NCI-H2171 (cell line): ENCODE measurements at regions not wholly inside any gene's neighbourhood (a gene's known extent, or its start where the extent isn't known, plus 50 kb on each side); places are given as distances from the start of the nearest gene placed in this dataset.

ENCODE experiments used
- DNase-seq: peaks from one replicate; lab custom pipeline; 2025; lab: John Stamatoyannopoulos, UW

DNA sequence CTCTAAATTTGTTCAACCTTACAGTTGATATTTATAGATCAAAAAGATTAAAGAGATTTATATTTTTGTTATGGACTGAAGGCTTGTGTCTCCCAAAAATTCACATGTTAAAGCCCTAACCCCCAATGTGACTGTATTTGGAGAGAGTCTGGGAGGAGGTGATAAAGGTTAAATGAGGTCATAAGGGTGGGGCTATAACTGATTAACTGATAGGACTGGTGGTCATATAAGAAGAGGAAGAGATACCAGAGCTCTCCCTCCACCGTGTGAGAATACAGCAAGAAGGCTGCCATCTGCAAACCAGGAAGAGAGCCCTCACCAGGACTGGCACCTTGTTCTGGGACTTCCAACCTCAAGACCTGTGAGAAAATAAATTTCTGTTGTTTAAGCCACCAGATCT, 264.3 kb downstream of the ENC1 start:
- no peak for DNase-seq

DNA sequence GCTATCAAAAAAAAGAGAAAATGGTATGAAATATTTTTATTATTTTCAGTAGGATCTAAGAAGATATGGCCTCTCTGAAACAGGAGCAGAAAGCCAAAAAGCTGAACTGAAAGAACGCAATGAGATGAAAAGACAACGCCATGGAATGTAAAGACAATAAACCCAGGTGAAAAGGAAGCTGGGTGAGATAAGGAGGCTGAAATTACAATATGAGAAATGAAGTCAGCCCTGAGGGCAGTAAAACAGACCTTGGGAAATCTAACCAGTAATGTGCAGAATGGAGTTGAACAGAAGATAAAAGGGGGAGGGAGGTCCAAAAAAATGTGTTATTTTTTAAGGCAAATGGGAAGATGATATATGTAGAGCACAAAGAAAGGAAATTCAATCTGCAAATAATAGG, 265.3 kb downstream of the ENC1 start:
- no peak for DNase-seq

DNA sequence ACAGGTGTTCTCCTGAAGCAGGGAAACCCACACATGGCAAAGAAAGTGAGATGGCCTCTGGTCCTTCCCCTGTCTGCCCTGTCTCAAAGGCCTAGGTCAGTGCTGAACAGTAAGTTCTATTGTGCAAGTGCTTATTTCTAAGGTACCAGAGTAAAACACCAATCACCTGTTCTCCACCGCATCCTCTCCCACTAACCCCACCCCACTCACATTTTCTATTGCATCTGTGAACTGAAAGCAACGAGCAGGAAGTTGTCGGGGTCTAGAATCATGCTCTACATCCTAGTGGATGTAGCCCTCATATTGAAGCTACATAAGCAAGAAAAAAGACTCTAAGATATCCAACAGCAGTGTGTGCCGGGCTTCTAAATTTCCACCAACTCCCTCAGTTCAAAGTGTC, 265.9 kb downstream of the ENC1 start:
- DNase-seq, result no peak

DNA sequence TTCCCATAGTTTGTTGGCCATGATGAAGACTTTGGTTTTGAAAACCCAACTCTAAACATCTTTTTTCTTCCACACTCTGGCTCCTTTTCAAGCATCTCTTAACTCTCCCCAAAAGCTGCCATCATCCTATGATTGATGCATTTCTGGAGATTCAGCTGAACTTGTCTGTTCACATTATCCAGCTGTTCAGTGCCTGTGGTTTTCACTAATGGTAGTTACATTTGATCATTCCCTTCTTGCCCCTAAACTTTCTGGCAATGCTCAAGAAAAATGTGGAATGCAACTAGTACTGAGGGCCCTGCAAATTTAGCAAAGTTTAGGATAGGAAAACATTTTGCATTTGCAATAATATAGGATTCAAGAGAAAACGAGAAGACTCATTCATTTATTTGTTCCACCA, 267.5 kb downstream of the ENC1 start:
- no peak for DNase-seq

DNA sequence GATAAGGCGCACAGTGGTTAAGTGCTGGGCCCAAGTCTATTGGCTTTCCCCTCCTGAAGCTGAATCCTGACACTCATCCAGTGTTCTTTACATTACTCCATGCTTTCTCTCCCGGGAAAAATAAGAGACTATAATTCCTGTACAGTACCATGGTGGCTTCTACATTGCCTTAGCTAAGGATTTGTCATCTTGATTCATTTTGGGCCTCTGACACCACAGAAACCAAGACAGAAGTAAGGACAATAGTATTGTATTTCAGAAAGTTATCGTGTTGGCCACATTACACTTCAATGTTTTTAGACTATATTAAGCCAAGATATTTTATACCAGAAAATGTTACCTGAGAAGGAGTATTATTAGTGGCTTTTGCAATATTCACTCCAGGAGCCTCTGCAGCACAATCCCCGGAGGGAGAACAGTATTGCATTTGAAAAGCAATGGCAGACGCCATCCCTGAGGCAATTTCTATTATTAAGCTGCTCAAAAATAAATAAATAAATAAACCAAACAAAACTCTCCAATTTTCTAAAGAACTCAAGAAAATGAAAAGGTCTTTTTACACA, 267.9 kb downstream of the ENC1 start:
- no peak for DNase-seq

DNA sequence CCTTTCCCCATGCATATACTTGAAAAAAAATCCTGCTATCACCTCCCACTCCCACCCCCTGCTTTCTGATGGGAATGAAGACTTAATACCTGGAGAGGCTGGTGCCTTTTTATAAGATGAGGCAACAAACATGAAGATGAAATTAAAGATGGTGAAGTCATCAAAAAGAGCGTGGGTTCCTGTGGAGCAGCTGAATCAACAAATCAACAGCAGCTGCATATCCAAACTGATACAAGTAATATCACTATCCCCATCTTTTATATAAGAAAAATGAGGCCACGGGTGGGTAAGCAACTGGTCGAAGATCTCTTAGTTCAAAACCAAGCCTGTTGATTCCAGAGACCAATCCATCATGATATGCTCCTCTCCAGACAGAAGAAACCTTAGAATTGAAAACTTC, 268.5 kb downstream of the ENC1 start:
- DNase-seq, result no peak

DNA sequence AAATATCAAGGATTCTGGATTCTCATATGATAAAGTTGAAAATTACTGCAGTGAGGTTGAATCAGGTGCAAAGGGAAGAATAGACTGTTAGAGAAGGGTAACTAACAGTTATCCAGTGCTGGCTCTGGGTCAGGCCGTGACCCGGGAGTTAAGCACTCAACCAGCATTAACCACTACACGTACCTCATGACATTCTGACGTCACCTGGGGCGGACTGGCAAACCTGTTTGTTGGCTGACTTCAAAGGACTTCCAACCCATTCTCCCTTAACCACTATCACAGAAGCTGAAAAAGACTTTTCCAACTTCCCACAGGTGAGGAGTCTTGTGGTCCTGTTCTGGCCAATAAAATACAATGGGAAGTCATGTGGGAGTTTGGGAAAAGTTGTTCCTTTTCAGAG, 268.9 kb downstream of the ENC1 start:
- no peak for DNase-seq

DNA sequence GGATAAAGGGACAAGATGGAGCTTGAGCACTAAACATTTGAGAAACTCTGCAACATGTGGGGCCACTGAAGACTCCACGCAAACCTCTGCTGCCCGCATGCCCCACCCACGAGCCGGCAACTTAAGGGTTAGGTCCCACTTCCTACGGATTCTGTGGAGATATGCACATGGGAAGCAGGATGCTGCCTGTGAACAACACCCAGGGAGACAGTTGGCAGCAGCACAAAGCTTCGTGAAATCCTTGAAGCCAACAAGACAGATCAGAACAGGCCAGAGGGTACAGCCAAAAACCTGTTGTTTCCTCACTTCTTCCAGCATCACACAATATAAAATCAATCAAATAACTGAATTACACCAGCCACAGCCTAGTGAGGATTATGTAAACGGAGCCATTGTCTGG, 270.4 kb downstream of the ENC1 start:
- DNase-seq, result no peak

DNA sequence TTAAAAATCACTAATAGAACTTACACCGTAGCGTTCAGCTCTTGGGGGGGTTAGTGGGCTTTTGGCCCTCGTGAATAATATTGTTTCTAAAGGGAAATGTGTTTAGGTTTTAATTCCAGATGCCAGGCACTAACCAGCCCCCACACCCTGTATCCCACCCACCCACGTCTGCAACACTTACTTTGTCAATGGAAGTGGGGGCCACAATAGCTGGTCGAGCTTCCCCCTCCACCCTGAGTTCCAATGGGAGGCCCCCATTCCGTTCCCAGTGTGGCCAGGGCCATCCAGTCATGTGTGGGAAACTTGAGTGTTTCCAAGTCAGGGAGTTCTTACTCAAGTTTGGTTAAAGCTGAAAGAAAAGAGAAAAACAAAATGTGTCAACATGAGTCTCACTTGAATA, 271.4 kb downstream of the ENC1 start:
- DNase-seq, result no peak

DNA sequence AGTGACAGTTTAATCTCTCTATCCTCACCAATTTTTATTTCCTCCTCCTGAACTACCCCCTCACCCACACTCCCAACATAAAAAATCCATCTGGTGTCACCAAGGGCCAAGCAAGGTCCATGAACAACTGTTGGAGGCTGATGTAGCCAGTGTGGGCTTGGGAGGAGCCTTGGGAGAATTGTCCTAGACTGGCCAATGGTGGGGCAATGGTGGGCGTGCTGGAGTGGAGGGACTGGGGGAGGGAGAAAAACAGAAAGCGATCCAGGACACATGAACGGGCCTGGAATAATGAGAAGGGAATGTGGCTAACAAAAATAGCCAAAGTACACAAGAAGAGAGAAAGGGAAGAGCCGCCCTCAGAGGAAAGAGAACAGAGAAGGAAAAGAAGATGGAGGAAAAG, 272.6 kb downstream of the ENC1 start:
- DNase-seq, result no peak

DNA sequence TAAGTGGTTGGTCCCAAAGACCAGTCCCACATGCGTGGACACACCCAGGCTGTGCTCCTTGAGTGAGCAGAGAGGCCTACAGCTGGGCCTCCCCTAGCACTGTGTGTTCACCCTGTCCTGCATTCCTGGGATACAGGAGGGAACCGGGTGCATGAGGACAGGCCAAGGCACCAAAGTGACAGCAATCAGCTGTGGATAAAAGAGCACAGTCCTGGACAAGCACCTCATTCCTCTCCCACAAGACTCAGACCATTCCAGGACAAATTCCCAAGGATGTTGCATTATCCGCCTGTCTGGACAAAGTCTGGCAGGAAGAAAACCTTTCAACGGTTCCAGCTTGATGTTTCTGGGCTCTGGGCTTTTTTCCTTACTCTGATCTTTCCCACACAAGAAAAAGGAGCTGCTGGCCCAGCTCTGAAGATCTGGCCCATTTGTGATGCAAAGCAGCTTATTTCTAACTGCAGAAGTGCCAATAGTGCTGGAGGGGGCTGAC, 273.2 kb downstream of the ENC1 start:
- DNase-seq, result no peak

DNA sequence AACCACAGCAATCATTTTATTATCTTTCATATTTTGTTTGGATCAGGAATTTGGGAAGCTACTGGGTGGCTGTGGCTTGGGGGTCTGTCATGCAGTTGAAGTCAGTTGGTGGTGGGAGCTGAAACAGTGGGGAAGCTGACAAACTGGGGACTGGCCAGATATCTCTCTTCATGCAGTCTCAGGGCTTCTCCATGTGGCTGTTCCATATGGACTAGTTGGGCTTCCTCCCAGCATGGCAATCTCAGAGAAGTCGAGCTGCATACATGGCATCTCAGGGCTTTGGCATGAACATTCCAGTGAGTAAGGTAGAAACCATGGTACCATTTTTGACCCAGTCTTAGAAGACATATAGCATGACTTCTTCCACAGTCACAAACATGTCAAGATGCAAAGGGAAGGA, 274.8 kb downstream of the ENC1 start:
- DNase-seq, result no peak

DNA sequence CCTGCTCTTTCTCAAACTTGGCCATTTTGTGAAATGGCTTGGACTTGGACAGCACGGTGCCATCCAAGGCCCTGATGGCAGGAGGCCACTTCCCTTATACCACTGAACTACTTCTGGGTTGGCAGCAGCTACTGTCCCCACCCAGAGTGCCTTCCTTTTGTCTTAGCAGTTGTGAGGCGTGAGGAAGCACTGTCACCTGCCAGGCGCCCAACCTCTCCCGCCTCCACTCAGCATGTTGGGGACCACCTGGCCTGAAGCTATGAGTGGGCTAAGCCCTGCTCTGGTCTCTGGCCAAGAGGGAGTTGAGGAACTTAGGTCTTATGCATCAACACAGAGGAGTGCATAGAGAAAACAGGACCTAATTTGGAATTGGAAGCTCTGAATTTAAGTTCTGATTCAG, 276.0 kb downstream of the ENC1 start:
- no peak for DNase-seq

DNA sequence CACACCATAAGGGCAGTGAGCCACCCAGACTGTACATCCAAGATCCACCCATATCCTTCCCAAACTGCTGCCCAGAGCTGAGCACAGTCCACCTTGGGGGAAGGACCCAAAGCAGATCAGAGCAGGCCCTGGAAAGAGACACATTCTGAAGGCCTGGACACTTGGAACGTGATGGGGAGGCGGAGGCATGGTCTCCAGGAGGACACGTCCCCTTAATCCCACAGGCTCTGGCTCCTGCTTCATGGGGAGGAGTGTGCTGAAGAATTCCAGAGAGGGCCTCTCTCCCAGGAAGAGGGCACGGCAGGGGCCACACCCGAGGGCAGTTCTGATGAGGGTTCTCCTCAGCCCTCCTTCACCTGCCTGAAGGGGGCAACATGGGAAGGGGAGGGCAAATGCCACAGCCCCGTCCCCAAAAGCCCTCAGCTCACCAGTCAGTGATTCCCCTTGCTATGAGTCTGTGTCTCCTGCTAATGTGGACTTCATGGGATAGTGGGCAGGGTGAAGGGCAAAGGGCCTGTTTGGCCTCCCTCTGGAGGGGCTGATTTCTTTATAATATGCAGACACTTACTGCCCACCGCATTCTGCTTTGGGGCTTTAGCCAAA, 276.8 kb downstream of the ENC1 start:
- DNase-seq, result no peak

DNA sequence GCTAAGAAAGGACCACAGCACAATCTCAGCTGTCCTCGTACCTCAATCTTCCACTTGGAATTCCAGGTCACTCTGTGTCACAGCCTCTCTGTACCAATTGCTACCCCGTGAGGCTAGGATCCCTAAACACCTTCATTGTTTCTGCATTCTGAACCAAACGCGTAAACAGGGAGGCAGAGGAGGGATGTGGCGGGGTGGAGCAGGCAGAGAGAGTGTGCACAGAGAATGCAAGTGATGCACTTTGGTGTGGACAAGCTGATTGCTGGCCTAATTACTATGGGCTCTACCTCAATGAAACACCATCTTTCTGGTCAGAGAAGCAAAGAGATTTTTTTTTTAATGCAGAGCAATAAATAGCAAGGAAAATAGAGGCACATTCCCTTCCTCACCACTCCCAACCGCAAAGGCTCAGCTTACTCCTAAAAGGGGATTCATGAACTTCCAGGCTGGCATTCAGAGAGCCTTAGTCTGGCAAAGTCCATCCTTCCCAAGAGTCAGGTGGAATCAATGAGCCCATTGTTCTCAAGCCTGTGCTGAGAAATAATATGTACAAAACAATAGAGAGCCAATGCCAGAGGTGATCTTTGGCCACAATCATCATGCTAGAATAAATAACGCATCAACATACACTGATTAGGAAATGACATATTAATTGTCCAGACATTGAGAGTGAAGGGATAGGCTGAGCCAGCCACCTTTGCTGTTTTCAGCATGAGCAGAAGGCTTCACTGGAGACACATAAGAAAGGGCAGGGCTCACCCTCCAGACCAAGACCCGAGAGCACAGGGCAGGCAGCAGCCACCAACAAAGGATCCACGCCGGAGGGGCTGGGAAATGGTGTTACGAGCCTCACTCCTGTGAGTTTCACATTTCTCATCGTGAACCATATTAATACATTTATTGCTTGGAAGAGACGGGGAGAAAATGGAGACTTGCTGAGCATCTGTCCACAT, 278.8 kb downstream of the ENC1 start:
- no peak for DNase-seq

DNA sequence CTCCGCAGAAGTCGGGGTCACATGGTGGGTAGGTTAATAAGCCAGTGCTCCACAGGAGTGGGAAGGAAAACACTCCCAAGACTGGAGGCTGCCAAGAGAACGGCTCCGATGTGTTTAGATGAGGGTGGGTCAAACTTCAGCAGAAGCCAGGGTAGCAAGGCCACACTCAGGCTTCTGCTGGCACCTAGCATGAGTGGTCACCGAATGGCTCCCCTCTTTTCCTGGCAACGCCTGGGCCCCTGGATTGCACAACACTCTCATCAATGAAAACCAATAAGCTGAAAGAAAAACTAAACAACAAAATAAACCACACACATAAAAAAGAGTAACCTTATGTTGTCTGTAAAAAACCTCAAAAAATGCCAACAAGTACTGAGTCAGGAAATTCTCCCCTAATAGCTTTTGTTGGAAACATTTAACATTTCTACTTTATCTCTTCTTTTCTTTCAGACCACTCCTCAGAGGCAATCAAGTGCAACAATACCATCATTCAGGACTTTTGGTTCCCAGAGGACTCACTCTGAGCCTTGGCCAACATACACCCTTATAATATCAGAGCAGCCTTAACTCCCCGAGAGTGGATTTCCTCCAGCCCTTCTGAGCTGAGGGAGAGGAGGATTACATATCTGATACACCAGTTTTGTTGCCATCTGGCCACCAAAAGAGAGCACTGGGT, 279.9 kb downstream of the ENC1 start:
- DNase-seq, result no peak

DNA sequence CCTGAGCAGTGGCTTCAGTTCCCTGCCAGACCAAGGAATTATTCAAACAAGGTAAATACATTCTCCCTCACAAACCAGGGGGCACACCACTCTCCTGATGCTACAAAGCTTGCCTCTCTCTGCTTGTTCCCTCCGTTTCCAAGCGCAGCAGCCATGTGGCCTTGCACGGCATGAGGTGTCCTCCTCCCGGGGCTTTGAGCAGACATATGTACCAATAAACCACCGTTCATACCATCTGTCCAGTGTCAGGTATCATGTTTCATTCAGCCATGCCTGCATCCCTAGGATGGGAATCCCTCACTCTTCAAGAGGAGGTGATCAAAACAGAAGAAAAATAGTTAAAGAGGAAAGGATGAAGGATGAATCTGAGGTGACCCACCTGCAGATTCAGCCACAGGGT, 282.7 kb downstream of the ENC1 start:
- peak; percentile 42 for DNase-seq

DNA sequence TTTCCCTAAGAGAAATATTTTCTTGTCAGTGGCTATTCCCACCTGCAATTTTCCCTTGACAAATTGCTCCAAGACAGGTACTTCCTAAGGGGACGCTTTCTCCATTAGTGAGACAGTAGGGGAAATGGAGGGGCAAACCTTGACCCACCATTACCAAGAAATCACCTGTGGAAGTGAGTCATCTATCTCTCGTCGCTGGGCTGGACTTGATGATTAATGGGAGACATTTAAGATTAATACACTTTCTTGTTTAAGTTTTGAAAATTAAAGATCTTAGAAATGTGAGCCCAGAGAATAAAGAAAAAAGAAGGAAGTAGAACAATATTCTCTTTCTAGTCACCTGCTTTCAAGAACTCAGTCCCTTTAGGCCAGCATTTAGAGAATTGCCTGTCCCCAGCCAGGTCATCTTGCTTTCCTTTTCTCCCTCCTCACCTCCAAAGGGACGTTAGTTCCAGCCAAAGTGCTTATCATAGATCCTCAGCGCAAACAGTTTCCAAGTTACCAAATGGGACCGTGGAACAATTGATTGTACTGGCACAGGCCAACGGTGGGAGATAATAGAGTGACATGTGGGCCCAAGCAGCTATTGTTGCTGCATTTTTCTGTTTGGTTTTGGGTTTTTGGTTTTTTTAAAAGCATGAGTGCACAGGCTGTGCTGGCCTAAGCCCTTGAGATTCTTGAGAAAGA, 284.4 kb downstream of the ENC1 start:
- no peak for DNase-seq

DNA sequence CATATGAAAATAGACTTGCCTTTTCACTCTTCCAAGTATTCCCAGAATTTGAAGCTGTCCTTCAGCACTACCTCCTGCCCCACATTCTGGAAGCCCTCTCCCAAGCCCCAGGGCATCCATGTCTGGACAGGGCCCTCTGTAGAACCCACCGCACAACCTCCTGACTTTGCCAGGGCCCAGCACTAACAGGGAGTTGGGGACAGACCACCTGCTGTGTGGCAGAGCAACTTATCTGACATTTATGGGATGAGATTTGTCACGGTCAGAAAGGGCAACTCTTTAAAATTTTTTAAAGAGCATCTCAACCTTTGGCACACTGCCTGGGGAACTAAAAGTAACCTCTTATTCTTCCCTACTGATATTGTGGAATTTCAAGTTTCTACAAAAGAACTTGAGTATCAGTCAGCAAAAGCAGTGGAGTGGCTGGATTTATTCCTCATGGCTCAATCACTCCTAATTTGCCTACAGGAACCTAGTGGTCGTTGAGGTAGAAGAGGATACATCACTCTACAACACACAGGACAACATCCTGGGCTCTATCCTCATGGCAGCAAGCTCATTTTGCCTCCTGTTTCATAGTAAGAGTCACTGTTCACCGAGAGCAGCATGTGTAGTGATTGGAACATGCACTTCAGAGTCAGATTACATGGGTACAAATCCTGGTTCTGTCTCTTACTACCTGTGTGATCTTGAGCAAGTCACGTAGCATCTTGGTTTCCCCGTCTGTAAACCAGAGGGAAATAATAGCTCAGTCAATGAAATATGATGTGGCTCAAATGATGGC, 285.3 kb downstream of the ENC1 start:
- DNase-seq, result no peak

DNA sequence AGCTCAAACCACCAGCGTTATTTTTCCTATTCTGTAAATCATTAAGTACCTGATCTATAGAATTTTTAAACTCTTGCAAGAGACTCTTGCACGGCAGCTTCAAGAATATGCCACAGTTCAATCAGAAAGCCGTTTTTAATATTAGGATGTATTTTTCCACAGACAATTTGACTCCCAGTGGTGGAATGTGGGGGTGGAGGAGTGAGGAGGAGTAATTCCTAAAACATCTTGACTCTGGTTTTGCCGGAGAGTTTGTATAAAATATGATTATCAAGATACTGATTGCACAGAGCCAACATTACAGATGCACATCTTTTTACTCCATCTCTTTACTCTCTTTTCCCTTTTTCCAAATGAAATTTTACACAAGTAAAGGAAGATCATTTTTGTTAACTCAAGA, 288.3 kb downstream of the ENC1 start:
- DNase-seq, result no peak
